Right ventricle myocardium superior (tissue), 1 donor: ENCODE measurements at regions not wholly inside any gene's neighbourhood (a gene's known extent, or its start where the extent isn't known, plus 50 kb on each side); places are given as distances from the start of the nearest gene placed in this dataset.
A peak's percentile ranks its signal among the peaks of the same experiment; 100 is the strongest.
"Not testable (repeated sequence)": the region's sequence is repeated elsewhere in the genome, so short reads cannot be mapped to it uniquely, and the experiment has no call there.

Experiments
- ATAC-seq: fragments of 200-7000 bp; cut with Tn5 transposase; one replicate; pipeline ENCODE4 v1.9.1; 2020; ENCODE audit warnings: mild to moderate bottlenecking; ENCODE audit not compliant: poor library complexity
- DNase-seq: peaks from one replicate; pipeline ENCODE4 v3.0.0-alpha.2; 2020
- intact Hi-C: fragments of 100-400 bp; cut with DNase I; formaldehyde crosslinking; loops from one replicate; pipeline ENCODE4 v1.11.2; 2022
- donor health status: DM: no; HTN: yes; CAD: no; lungs with severe emphysema.

- intact Hi-C loops, ATAC-seq, DNase-seq: not testable (repeated sequence)
These were observed 333.5 kb downstream of the CACNA1B start for GRCh38 chr9:138211070-138211469.

GRCh38 chr9:138211544-138212219 is 334.1 kb downstream of the CACNA1B start:
- intact Hi-C loops, ATAC-seq, DNase-seq: not testable (repeated sequence)

GRCh38 chr9:138212811-138213210 is 335.2 kb downstream of the CACNA1B start:
- intact Hi-C loops, DNase-seq, ATAC-seq: not testable (repeated sequence)

GRCh38 chr9:138213748-138214147 is 336.2 kb downstream of the CACNA1B start:
- ATAC-seq = peak; percentile 56
- DNase-seq, intact Hi-C loops: not testable (repeated sequence)

GRCh38 chr9:138214548-138214947 is 337.0 kb downstream of the CACNA1B start:
- DNase-seq, ATAC-seq, intact Hi-C loops: not testable (repeated sequence)

- peak; percentile 66 for ATAC-seq
- DNase-seq, intact Hi-C loops: not testable (repeated sequence)
These were observed 338.0 kb downstream of the CACNA1B start for GRCh38 chr9:138215588-138215987.

GRCh38 chr9:138216817-138217216 is 339.2 kb downstream of the CACNA1B start:
- intact Hi-C loops = not testable (repeated sequence)
- peak; percentile 26 for ATAC-seq
- peak; percentile 57 for DNase-seq

GRCh38 chr9:138217284-138217850 is 339.8 kb downstream of the CACNA1B start:
- ATAC-seq, intact Hi-C loops, DNase-seq: not testable (repeated sequence)

GRCh38 chr9:138219249-138219648 is 341.7 kb downstream of the CACNA1B start:
- intact Hi-C loops, DNase-seq, ATAC-seq: not testable (repeated sequence)

GRCh38 chr9:138221446-138222054 is 344.0 kb downstream of the CACNA1B start:
- intact Hi-C loops, ATAC-seq, DNase-seq: not testable (repeated sequence)

GRCh38 chr9:138237099-138237498 is 359.5 kb downstream of the CACNA1B start:
- DNase-seq, ATAC-seq, intact Hi-C loops: not testable (repeated sequence)

GRCh38 chr9:138282903-138283302 is 405.3 kb downstream of the CACNA1B start:
- ATAC-seq, DNase-seq, intact Hi-C loops: not testable (repeated sequence)
